UCSD-AML1 (cell line): ENCODE measurements at regions not wholly inside any gene's neighbourhood (a gene's known extent, or its start where the extent isn't known, plus 50 kb on each side); places are given as distances from the start of the nearest gene placed in this dataset.
"Not testable (repeated sequence)": the region's sequence is repeated elsewhere in the genome, so short reads cannot be mapped to it uniquely, and the experiment has no call there.

Source experiments
- DNase-seq: peaks from one replicate; lab custom pipeline; 2025; ENCODE audit not compliant: unreplicated experiment; lab: John Stamatoyannopoulos, UW

DNA sequence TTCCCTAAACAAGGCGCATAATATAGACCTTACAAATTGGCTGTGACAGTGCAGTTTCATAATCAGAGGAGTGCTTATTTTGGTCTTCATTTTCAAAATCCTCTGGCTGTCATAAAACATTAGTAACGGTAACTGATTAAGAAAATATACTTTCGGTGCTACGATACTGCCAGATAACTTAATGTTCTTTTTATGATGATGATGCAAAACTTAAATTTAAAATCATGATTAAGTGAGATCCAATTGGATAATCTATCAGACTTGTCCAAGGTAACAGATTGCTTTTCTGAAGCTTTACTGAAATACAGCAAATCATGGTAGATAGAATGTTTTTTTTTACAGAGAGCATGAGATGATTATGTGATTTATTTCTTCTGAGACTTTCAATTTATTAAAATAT lies 364.2 kb upstream of the CNTN3 start:
- DNase-seq: no peak

DNA sequence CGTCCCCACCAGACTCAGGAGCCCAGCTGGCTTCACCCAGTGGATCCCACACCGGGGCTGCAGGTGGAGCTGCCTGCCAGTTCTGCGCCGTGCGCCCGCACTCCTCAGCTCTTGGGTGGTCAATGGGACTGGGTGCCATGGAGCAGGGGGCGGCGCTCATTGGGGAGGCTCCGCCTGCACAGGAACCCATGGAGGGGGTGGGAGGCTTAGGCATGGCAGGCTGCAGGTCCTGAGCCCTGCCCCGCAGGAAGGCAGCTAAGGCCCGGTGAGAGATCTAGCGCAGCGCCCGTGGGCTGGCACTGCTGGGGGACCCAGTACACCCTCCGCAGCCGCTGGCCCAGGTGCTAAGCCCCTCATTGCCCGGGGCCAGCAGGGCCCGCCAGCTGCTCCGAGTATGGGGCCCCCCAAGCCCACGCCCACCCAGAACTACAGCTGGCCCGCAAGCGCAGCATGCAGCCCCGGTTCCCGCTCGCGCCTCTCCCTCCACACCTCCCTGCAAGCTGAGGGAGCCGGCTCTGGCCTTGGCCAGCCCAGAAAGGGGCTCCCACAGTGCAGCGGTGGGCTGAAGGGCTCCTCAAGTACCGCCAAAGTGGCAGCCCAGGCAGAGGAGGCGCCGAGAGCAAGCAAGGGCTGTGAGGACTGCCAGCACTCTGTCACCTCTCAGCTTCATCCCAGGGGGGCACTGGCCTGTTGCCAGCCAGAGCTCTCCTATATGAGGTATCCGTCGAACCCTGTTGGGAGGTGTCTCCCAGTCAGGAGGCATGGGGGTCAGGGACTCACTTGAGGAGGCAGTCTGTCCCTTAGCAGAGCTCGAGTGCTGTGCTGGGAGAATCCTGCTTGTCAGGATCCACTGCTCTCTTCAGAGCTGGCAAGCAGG lies 370.8 kb upstream of the CNTN3 start:
- not testable (repeated sequence) for DNase-seq

DNA sequence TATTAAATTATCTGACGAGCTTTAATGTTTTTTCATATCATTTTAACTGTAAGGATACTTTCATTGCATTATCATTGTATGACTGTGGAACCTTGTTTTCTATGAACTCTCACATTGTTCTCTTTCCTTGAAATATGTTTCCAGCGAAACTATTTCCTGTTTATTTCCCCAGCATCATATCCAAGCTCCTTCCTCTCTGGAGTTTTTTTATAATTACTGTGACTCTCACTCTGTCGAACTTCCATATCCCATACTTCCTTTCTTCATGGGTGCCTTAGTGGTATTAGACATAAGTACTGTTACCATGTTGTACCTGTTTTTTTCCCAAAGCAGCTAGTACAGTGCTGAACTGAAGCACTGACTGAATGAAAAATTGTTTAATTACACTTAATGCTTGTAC lies 373.6 kb upstream of the CNTN3 start:
- no peak for DNase-seq

DNA sequence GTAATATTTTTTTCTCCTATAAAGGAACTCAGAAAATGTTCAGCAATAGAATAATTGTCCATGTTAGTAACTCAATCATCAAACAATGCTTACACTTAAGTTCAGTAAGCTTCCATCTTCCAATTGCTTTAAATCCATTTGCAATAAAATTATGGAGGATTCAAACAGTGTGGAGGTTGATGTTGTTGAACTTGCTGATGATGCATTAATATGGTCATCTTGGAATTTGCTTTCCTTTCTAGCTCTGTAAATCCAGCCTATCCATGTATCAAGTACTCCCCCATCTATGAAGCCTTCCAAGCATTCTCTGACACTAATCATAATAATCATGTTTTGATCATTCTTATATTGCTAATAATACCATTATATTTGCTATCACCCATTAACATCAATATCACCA lies 378.4 kb upstream of the CNTN3 start:
- DNase-seq: no peak

DNA sequence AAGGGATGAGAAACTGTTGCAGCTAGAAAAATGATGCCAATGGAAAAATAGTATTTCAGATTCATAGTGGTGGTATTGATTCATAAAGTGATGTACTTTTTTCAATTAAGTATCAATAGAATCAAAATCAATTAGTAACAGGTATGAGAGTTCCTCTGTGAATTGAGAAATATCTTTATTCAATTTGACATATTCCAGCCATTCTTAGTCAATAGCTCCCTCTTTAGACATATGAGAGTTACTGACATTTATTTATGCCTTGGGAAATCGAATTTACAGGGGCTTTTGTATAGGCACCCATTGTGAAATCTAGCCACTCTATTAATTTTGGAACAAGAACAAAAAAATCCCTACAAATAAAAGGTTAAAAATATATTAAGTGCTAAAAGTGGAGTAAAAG lies 386.9 kb upstream of the CNTN3 start:
- DNase-seq: no peak

DNA sequence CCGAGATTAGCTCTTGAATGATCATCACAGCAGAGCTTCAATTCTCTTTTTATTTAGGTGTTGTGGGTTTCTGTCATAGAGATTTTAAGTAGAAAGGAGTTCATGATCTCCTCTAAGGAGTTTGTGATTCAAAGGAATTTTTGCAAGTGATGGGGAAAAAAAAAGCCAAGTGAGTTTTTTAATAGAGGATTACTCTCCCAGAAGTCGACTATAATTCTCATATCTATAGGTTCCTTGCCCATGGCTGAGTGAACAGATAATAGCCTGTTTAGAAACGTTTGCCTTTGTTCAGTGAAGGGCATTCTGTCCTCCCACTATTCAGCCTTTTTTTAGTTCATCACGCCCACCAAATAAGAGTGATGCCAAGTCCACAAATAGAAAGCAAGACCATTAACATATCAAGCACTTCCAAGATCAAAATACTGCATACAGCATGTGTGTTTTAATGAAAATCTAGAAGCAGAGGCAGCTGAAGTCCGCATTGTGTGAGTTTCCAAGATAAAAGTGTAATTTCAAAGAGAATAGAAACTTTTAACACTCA lies 398.4 kb upstream of the CNTN3 start:
- DNase-seq: no peak

DNA sequence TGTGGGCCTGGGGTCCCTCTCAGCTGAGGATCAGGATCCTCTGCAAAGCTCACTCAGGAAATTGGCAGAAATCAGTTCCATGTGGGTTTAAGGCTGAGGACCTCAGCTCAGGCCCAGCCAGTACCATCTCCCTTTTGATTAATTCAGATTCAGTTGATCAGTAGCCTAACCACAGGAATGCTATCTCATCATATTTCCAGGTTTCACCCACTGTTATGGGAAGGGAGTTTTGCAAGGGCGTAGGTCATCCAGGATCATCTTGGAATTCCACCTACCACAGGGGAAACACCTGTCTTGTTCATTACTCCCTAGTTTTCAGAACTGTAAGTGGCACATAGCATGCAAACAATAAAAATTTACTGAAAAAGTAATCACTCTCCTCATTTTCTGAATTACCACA lies 399.5 kb upstream of the CNTN3 start:
- no peak for DNase-seq

DNA sequence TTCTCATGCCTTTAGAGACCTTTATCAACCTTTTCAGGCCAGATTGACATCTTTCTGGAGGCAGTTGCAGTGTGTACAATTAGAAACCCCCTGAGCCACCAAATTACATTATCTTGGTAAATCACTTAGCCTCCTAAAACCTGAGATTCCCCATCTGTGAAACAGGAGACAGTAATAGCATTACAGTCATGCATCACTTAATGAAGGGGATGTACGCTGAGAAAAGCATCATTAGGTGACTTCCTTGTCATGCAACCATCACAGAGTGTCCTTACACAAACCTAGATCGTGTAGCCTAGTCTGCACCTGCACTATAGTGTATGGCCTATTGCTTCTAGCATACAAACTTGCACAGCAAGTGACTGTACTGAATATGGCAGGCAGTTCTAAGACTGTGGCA lies 400.8 kb upstream of the CNTN3 start:
- no peak for DNase-seq

DNA sequence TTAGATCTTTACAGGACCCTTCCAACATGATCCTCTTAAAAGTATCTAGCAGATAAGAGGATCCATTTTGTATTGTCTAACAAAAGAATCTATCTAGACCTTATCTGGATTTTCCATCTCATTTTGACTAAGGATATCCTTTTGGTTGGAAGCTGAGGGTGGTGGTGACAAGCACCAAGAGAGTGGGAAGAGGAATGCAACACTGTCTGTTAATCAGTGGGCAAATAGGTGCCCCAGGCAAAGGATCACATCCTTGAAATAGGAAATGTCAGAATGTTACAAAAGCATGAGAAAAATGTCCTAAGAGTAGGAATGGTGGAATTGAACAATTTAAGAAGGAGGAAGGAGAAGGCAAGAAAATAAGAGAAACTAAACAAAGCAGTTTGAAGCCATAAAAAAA lies 420.7 kb upstream of the CNTN3 start:
- no peak for DNase-seq

DNA sequence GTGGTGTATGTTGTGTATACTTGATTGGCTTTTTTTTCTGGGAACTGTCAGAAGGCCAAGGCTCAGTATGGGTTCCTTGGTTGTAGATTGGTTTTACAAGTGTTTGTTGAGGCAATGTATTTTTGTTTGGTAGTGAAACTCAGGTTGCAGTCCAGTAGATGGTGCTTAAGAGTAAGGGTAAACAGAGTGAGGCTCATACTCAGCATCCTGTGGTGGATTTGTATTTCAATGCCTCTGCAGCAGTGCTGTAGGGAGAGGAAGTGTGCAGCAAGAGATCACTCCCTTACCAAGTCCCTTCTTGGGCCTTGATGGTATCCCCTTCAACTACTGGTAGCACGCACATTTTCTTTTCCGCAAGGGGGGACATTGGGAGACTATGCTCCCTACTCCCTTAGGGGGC lies 428.5 kb upstream of the CNTN3 start:
- DNase-seq: no peak

DNA sequence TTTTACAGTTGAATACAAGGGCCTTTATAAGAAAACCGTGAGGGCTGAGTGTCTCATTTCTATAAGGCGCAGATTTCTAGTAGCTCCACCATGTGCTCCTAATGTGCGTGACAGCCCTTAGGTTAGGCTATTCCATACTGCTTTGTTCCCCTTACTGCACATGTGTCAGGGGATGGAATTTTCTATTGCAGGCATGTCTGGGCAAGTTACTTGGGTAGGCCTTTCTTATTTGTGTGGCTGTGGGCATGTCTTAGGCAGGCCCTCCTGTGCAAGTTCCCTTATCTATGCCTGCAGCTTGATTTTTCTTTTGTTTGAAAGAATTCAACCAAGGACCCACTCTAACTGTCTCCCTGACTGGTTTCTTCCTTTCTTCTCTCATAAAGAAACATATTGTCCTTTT lies 434.2 kb upstream of the CNTN3 start:
- DNase-seq: peak; percentile 4

DNA sequence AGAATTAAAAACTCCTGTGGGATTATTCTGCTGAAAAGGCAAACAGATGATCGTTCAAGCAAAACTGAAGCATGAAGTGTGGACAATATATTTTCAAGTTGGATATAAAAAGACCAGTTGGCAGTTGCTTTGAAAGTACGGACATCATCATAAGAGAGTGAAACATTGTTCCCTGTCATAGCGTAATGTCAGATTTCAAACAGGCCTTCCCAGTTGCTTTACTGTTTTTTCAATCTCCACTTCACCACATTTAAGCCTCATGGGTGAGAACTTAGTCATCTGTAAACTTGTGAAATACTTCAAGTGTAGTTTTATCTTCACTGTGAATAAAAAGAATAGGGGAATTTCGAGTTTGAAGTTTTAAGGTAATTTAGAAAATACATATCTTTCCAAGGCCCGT lies 435.1 kb upstream of the CNTN3 start:
- no peak for DNase-seq

DNA sequence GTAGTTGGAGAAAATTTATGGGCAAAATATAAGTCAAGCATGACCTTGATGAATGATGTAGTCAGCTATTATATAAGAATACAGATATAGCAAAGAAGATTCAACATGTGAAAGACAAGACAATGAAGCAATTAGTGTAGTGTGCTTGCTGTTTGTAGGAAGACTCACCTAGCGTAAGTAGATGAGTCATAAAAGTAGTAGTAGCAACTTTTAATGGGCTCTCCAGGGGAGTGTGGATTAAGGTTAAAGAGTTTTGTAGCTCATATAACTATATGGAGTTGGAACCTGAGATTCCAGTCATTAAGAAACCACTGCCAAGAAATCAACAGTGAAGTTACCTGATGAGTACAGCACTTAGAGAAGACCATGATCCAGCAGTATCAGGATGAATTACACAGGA lies 444.7 kb upstream of the CNTN3 start:
- no peak for DNase-seq

DNA sequence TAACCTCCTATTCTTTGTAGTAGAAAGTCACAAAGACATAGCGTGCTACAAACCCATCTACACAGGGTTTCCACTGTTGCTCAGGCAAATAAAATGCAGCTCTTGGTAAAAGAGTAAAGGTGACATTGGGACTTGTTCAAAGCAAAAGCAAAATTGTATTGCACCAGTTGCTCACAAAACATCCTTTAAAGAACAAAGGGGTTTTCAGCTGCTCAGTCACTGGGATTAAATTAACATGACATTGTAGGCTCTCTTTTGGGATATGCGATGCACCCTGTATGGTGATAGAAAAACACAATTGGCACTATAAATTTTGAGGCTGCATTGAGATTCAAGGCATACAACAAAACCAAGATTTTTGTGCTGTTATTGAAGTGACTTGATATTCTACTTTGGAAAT lies 447.3 kb upstream of the CNTN3 start:
- DNase-seq: no peak

DNA sequence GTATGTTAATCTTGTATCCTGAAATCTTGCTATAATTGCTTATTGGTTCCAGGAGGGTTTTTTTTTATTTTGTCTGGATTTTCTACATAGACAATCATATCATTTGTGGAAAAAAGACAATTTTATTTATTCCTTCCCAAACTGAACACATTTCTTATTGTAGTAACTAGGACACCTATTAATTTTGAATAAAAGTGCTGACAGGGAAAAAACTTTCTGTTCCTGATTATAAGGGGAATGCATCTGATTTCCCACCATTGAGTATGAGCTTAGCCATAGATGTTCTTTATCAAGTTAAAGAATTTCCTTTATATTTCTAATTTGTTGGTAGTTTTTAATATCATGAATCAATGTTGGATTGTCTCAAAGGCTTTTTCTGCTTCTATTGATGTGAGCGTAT lies 460.7 kb upstream of the CNTN3 start:
- no peak for DNase-seq

DNA sequence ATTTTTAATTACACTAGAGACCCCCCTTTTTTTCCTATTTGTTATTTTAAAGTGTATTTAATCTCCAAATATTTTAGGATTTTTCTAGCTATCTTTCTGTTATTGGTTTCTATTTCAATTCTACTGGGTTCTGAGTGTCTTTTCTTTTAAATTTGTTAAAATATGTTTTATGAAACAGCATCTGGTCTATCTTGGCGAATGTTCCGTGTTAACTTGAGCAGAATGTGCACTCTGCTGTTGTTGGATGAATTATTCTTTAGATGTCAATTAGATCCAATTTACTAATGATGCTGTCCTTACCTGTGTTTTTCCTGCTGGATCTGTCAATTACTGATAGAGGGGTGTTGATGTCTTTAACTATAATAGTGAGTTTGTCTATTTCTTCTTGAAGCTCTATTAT lies 462.0 kb upstream of the CNTN3 start:
- DNase-seq: no peak

DNA sequence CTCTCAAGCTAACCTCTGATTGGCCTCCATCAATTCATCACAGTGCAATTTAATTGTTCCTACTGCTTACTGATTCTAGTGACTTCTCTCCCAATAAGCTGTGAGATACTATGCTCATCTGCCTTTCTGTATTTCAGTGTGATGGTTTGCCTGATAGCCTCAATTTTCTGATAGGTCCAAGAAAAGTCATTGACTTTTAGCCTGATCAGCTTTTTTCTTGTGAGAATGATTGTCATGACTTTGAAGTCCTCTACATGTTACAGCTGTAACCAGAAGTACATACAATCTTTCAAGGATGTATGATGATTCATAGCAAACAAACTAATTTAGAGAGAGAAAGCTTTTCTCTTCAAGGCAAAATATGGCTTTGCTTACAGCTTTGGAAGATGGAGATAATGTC lies 463.8 kb upstream of the CNTN3 start:
- DNase-seq: no peak

DNA sequence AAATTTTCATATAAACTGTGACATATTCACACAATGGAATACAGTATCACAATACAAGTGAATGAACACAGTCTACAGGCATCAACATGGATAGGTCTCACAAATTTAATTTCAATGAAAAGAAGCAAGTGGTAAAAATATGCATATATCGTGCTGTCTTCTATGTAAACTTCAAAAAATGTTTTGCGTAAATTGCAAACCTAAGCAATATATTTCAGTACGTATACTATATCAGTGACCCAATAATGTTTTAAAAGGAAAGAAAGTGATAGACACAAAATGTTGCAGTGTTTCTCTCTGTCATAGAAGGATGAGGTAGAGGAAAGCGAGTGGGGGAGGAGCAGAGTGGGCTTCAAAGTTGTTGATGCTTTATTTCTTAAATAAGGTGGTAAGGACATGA lies 468.4 kb upstream of the CNTN3 start:
- no peak for DNase-seq

DNA sequence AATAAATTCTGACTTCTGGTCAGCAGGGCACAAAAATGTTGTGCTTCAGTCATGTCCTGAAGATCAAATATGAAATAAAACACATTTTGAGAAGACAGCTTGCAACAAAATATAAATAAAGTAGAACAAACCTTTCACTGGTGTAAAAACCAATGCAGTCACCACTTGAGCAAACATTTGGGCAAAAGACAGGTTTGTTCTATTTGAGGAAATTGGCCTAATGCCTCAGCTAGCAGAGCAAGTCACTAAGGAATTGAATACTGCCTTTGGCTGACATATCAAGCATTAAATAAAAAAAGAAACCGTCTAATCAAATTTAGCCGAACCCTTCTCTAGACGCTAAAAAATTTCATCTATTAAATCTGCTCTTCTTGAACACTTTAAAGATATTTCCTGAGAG lies 475.4 kb upstream of the CNTN3 start:
- DNase-seq: no peak

DNA sequence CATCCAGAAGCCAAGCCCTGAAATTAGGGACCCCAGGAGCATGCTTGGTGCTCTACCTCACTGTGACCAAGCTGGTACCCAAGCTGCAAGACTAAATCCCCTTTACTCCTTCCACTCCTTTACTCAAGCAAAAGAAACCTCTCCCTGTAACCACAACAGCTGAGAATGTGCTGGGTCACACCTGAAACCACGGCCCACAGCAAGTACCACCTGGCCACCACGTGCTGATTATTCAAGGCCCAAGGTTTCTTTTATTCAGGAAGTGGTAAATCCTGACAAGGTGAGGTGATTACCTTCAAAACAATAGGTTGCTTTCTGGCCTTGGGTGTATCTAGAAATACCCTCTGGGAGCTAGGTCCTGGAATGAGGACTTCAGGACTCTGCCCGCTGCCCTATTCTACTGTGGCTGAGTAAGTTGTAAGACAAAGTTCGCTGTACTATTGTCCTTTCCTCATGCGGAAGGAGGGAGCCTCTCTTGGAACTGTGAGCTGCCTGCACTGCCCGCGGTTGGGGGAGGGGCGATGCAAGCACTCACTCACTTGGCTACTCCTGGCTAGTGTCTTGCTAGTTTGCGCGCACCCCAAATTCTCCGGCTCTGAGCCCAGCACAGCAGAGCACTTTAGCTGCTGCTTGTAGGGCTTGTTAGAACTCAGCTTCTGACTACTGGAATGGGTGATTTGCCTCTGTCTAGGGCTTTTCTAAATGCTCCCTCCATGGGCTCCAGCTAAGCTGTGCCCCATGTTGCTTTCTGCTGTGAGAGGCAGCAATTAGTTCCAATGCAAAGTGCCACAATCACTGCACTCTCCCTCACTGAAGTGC lies 487.1 kb upstream of the CNTN3 start:
- DNase-seq: no peak

DNA sequence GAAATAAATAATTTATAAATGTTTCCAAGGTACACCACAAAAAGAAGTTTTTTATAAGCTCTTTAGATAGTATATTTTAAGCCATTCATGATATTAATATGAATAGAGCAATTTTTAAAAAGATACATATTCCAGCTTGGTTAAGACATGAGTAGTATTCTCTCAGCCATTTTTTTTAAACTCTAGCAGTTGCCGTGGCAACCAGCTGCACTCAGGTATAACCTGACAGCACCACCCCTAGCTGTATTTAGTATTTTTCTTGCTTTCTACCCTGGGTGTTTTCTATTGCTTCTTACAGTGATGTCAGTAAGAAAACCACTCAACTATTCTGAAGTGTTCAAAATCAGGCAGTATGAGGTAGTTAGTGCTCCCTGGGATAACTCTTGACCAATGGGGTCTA lies 496.3 kb upstream of the CNTN3 start:
- no peak for DNase-seq

DNA sequence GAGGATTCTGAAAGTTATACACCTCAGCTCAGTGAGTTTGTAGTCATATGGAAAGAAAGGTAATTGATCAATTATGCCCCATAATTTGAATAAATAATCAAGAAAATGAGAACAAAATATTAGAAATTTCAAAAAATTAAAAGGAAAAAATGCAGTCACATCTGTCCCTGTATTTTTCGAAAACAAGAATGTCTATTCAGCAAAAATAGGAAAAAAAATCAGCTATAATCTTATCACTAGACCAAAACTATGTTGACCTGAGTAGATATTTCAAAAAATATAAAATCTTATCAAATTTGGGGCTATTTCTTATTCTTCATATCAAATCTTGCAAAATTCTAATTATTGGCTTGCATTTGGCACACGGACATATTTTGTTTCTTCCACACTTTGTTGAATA lies 501.2 kb upstream of the CNTN3 start:
- DNase-seq: no peak
